Stimulated activated effector memory CD8-positive, alpha-beta T cell treated with anti-CD3 and anti-CD28 coated beads, Interleukin-12 subunit alpha, Interleukin-12 subunit beta, amount 100 ng/mL, for 72 hours (primary cell): ENCODE measurements at regions not wholly inside any gene's neighbourhood (a gene's known extent, or its start where the extent isn't known, plus 50 kb on each side); places are given as distances from the start of the nearest gene placed in this dataset.
"Not testable (repeated sequence)": the region's sequence is repeated elsewhere in the genome, so short reads cannot be mapped to it uniquely, and the experiment has no call there.

Experiments used
- ATAC-seq: fragments of 150-1000 bp; cut with Tn5 transposase; 2 replicates; pipeline ENCODE4 v1.10.0; 2021
- DNase-seq, 2 donors: peaks; one replicate each; pipeline ENCODE4 v3.0.0; 2021 to 2022; ENCODE audit warnings: low spot score in 2 of 2
- H3K27ac Mint-ChIP-seq: one replicate; pipeline ENCODE4 v1.8.0; 2022; ENCODE audit warnings: mild to moderate bottlenecking, mixed read lengths
- H3K36me3 Mint-ChIP-seq: one replicate; pipeline ENCODE4 v1.8.0; 2022; ENCODE audit warnings: mild to moderate bottlenecking, mixed read lengths
- H3K4me1 Mint-ChIP-seq: one replicate; pipeline ENCODE4 v1.8.0; 2022; ENCODE audit warnings: mixed read lengths
- H3K4me3 Mint-ChIP-seq: one replicate; pipeline ENCODE4 v1.8.0; 2022; ENCODE audit warnings: mild to moderate bottlenecking, mixed read lengths
- H3K9me3 Mint-ChIP-seq: one replicate; pipeline ENCODE4 v1.8.0; 2022; ENCODE audit warnings: mixed read lengths

DNA sequence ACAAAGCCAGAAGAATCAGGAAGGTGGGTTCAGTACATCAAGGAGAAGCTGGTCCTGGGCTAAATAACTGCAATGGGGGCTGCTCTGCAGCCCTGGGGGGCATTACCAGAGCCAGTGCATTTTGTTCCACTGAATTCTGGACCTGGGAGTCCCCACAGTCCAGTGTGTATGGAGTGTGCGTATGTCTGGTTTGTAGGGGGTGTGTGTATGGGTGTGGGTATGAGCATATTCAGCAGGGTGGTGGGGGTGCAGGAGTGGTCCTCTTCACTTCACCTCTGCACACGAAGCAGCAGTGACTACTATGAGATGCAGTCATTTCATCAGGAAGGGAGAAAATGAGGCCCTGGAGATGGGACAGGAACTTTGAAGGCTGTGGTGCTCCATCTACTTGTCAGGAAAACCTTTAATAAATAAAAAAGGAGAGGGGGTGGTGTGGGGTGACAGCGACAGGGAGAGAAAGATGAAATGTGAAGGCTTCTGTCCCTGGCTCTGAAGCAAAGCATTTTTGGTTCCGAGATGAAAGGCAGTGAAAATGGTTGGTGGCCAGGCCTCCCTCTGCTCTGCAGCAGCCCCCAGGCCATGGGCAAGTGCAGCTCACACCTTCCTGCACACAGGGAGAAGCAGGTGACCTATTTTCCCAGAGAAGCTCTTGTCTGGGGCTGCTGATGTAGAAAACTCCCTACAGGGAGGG is 121.5 kb upstream of the CACHD1 start:
- Mint-ChIP-seq H3K27ac (no peak overlapping the region), H3K9me3 (no peaks in the 10 kb centered on the region), H3K4me1 (no peaks in the 10 kb centered on the region), H3K36me3 (no peaks in the 10 kb centered on the region), H3K4me3 (no peak overlapping the region)
- ATAC-seq (no peak), DNase-seq (no peak)

DNA sequence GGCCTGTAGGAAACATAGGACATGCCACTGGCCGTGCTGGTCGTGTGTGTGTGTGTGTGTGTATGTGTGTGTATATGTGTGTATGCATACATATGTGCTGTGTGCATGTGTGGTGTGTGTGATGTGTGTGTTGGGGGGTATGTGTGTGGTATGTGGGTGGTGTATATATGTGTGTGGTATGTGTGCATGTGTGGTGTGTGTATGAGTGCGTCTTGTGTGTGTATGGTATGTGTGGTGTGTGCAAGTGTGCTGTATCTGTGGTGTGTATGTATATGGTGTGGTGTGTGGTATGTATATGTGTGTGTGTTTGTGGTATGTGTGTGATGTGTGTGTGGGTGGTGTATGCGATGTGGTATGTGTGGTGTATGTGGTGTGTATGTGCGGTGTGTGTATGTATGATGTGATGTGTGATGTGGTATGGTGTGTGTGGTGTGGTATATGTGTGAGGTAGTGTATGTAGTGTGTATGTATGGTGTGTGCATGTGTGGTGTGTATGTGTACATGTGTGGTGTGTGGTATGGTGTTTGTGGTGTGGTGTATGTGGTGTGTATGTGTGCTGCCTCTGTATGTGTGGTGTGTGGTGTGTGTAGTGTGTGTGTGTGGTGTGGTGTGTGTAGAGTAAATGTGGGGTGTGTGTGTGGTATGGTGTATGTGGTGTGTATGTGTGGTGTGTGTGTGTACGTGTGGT is 120.8 kb upstream of the CACHD1 start:
- no peaks in the 10 kb centered on the region for H3K9me3 Mint-ChIP-seq
- no peak overlapping the region for H3K27ac Mint-ChIP-seq
- no peaks in the 10 kb centered on the region for H3K4me1 Mint-ChIP-seq
- no peaks in the 10 kb centered on the region for H3K36me3 Mint-ChIP-seq
- DNase-seq = no peak
- H3K4me3 Mint-ChIP-seq = no peak overlapping the region
- ATAC-seq = peak; percentile 24

DNA sequence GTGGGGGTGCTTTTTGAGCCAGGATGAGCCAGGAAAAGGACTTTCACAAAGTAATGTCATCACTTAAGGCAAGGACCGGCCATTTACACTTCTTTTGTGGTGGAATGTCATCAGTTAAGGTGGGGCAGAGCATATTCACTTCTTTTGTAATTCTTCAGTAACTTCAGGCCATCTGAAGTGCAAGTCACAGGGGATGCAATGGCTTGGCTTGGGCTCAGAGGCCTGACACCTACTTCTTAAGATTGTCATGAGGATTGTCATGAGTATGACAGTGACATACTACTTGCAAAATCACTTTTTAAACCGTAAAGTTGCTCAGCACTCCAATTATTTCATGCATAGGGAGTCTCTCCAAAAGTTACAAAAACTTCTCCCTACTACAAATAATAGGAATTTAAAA is 114.4 kb upstream of the CACHD1 start:
- not testable (repeated sequence) for H3K4me3 Mint-ChIP-seq, ATAC-seq, H3K9me3 Mint-ChIP-seq, H3K27ac Mint-ChIP-seq, DNase-seq, H3K36me3 Mint-ChIP-seq, H3K4me1 Mint-ChIP-seq

DNA sequence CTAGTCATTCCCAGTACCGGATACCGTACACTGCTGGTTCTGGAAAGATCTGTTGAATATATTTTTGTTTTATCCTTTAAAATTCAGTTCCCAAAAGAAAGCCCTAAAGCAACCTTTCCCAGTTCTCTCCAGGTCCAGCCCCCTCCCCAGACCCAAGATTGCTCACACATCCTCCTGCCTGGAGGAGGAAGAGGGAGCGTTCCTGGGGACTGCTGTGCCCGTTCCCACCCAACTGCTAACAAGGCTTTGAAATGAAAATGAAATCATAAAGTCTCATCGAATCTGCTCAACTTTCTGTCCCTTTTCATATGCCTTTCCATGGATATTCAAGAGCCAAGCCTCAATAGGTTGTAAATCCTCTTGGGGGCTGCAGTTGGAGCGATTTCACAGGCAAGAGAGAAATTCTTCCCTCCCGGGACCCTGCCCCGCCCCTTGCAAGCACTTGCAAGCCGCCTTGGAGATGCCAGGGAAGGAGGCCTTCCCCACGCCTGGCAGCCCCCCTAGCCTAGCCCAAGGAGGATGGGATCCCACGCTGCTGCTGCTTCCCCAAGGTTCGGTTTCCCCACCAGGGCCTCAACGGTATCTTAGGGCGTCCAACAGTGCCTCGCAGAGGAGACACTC is 113.2 kb upstream of the CACHD1 start:
- DNase-seq (no peak), ATAC-seq (no peak)
- Mint-ChIP-seq H3K4me1 (no peaks in the 10 kb centered on the region), H3K36me3 (no peaks in the 10 kb centered on the region), H3K4me3 (no peak overlapping the region), H3K9me3 (no peaks in the 10 kb centered on the region), H3K27ac (no peak overlapping the region)

DNA sequence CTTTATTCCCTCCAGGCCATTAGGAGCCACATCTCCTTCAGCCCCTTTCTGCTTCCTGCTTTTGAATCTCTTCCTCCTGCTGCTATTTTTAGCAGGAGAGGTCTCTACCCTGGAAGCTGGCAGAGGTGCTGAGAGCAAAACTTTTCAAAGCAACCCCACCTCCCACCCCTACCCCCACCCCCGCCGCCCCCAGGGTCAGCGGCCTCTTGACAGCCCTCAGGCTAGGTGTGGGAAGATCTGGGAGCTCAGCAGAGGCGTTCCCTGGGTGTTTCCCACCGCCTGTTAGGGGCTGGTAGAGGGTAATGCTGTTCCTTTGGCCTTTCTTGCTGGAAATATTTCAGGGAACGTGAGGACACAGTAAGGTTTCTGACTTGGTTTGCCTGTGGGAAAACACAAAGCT is 112.5 kb upstream of the CACHD1 start:
- H3K36me3 Mint-ChIP-seq = no peaks in the 10 kb centered on the region
- H3K4me1 Mint-ChIP-seq = no peaks in the 10 kb centered on the region
- no peak overlapping the region for H3K27ac Mint-ChIP-seq
- H3K4me3 Mint-ChIP-seq = no peak overlapping the region
- DNase-seq = no peak
- no peak for ATAC-seq
- no peaks in the 10 kb centered on the region for H3K9me3 Mint-ChIP-seq

DNA sequence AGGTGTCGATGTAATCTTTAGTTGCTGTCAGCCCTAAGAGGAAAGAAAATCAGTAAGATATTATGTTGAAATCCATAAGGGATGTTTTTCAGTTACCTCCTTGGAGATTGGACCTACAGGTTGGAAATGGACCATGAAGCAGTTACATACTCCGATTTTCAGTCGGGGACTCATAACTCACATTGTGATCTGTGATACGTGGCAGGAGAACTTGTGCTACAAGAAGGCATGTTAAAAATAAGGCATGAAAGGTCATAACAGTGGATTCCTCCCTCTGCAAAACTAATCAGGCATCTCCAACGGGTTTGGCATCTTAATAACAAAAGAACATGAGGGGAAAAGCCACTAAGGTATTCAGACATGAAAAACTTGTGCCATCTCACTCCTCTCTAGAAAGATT is 111.2 kb upstream of the CACHD1 start:
- Mint-ChIP-seq H3K4me1 (no peaks in the 10 kb centered on the region), H3K9me3 (no peaks in the 10 kb centered on the region), H3K36me3 (no peaks in the 10 kb centered on the region), H3K4me3 (no peak overlapping the region), H3K27ac (no peak overlapping the region)
- DNase-seq = no peak
- no peak for ATAC-seq

DNA sequence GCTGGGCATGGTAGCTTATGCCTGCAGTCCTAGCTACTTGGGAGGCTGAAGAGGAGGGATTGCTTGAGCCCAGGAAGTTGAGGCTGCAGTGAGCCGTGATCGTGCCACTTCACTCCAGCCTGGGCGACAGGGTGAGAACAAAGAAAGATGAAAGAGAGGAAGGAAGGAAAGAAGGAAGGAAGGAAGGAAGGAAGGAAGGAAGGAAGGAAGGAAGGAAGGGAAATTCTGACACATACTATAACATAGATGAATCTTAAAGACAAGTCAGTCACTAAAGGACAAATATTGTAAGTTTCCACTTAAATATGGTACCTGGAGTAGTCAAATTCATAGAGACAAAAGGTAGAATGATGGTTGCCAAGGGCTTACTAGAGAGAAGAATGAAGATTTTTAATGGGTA is 108.0 kb upstream of the CACHD1 start:
- no peak for ATAC-seq
- H3K36me3 Mint-ChIP-seq = no peaks in the 10 kb centered on the region

DNA sequence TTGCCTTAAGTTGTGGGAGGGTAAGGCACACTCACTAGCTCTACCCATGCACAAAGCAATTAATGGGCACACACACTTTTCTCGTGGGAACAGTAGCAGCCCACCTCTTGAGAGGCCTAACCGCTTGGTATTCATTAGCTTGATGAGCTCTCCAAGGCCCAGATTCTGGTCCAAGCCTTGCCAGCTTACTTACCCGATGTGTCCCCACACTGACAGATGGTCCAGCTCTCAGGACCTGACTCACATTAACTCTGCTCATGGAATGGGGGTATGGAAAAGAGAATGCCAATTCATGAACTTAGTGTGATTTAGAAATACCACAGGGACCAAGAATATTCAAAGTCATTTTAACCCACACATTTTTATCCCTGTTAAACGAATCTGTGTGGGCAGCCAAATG is 106.8 kb upstream of the CACHD1 start:
- Mint-ChIP-seq H3K4me1 (no peaks in the 10 kb centered on the region), H3K4me3 (no peak overlapping the region), H3K36me3 (no peaks in the 10 kb centered on the region), H3K9me3 (no peaks in the 10 kb centered on the region), H3K27ac (no peak overlapping the region)
- ATAC-seq (no peak), DNase-seq (no peak)

More for the DNA sequence above, 108.0 kb upstream of the CACHD1 start:
- Mint-ChIP-seq H3K27ac (no peak overlapping the region), H3K4me1 (no peaks in the 10 kb centered on the region), H3K4me3 (no peak overlapping the region), H3K9me3 (no peaks in the 10 kb centered on the region)
- DNase-seq = no peak

DNA sequence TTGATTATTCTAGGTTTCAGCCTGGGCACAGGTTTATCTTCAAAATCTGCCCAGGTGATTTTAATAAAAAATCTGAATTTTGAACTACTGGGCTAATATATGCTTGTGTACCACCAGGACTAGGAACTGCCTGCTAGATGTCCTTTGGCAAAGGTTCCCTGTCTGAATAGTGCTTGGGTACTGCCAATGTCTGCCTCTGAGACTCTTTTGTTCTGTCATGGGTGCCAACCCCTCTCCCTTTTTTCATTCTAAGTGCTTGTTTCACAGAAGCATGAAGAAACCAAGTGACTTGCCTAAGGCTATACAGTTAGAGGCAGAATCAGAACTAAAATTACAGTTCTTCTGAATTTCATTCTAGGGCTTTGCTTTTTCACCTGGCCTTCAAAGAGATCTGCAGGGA is 106.3 kb upstream of the CACHD1 start:
- H3K27ac Mint-ChIP-seq = no peak overlapping the region
- no peaks in the 10 kb centered on the region for H3K9me3 Mint-ChIP-seq
- H3K4me1 Mint-ChIP-seq = no peaks in the 10 kb centered on the region
- H3K36me3 Mint-ChIP-seq = no peaks in the 10 kb centered on the region
- ATAC-seq = no peak
- no peak for DNase-seq
- H3K4me3 Mint-ChIP-seq = no peak overlapping the region

DNA sequence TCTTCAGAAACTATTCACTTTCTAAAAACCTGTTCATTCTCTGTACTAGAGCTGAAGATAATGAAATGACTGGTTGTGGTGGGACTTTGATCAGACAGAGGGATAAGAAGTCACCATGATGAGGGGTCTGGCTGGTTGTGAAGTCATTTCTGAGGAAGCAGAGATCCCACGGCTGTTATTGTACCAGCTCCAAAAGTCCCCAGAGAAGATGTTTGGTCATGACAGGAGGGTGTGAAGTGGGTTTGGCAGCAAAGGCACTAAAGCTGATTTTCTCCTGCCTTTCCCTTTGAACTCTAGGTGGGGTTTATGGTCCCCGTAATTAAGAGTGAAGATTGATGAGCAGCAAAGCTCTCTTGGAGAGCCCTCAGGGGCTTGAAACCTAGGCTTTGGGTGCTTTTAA is 103.1 kb upstream of the CACHD1 start:
- DNase-seq (no peak), ATAC-seq (no peak)
- no peak overlapping the region for H3K27ac Mint-ChIP-seq
- no peaks in the 10 kb centered on the region for H3K4me1 Mint-ChIP-seq
- H3K4me3 Mint-ChIP-seq = no peak overlapping the region
- no peaks in the 10 kb centered on the region for H3K9me3 Mint-ChIP-seq
- H3K36me3 Mint-ChIP-seq = no peaks in the 10 kb centered on the region

DNA sequence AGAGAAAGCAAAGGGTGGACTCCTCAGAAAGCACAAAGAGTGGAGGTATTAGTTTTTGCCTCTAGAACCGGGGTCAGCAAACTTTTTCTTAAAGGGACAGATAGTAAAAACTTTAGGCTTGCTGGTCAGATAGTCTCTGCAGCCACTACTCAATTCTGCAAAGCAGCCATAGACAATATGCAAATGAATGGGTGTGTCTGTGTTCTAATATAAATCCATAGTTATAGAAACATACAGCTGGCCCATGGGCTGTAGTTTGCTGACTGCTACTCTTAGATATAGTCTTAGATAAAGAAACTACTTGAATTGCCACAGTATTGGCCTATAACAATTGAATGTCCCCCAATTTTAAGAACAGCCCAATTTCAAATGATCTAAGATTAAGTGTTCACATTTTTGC is 101.6 kb upstream of the CACHD1 start:
- Mint-ChIP-seq H3K36me3 (no peaks in the 10 kb centered on the region), H3K27ac (no peak overlapping the region), H3K4me1 (no peaks in the 10 kb centered on the region), H3K9me3 (no peaks in the 10 kb centered on the region), H3K4me3 (no peak overlapping the region)
- ATAC-seq = no peak
- no peak for DNase-seq

DNA sequence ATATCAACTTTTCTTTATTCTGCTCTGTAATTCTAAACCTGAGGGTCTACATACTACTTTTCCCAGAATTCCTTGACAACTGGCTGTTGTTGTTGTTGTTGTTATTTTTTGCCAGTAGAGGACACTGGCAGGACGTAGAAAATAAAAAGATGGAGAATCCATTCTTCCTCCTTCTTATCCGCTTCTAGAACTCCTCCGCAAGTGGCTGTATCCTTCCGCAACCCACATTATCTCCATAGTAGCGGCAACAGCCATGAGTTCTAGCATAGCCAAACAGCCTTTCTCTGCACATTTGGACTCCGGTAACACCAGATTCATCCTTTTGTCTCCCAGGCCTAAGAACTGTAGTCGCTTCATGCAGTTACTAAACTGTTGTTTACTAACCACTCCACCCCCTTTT is 91.1 kb upstream of the CACHD1 start:
- Mint-ChIP-seq H3K4me3 (no peak overlapping the region), H3K4me1 (no peaks in the 10 kb centered on the region), H3K9me3 (no peaks in the 10 kb centered on the region), H3K27ac (no peak overlapping the region), H3K36me3 (no peaks in the 10 kb centered on the region)
- no peak for ATAC-seq
- no peak for DNase-seq

DNA sequence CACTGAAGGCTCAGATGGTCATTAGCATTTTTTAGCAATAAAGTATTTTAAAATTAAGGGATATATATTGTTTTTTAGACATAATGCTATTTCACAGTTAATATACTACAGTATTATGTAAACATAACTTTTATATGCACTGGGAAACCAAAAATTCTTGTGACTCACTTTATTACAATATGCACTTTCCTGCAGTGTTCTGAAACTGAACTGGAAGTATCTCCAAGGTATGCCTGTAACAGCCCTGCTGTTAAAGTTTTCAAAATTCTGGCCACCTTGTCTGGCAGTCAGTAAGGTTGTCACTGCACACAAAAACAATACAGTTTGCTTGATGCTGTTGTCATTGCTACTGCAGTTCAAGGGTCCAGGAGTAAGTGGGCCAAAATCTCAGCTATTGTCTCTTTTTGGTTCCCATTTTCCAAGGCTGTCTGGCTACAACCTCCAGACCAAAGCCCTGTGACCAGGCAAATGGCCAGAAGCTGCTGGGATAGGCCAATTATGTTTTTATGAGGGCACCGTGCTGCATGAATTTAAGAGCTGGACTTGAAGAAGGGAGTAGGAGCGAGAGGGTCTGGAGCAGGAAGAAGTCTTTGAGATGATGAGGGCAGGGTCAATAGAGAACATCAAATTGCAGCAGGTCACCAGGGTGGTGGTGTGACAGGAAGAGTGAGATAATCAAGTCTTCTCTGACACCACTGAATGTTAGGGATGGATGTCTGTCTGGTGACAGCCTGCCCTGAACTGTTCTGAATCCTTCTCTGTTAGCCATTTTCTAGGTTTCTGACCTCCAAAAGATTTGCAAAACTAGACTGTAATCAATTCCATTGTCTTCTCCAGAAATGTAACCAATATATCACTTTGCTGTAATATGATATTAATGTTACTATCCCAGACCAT is 82.3 kb upstream of the CACHD1 start:
- DNase-seq = no peak
- no peaks in the 10 kb centered on the region for H3K4me1 Mint-ChIP-seq
- no peaks in the 10 kb centered on the region for H3K36me3 Mint-ChIP-seq
- H3K4me3 Mint-ChIP-seq = no peak overlapping the region
- no peak for ATAC-seq
- no peak overlapping the region for H3K27ac Mint-ChIP-seq
- no peaks in the 10 kb centered on the region for H3K9me3 Mint-ChIP-seq

DNA sequence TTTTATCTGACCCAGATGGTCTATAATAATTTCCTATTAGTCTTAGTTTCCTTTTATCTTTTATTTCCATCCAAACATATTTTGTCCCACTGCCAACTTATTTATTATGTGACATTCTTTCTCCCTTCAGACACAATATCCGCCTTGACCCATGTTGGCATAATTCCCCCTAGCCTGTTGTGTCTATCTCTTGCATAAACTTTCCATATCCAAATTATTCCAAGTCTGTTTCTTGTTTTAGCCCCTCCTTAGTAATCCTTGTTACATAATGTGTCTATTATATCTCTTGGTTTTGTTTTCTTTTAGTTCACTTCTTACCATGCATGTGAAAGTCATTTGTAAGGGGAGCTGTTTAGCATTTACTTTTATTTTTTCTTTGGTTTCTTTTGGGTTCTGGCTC is 81.6 kb upstream of the CACHD1 start:
- H3K36me3 Mint-ChIP-seq = no peaks in the 10 kb centered on the region
- no peak overlapping the region for H3K27ac Mint-ChIP-seq
- H3K4me1 Mint-ChIP-seq = no peaks in the 10 kb centered on the region
- H3K9me3 Mint-ChIP-seq = no peaks in the 10 kb centered on the region
- H3K4me3 Mint-ChIP-seq = no peak overlapping the region
- DNase-seq (no peak), ATAC-seq (no peak)

DNA sequence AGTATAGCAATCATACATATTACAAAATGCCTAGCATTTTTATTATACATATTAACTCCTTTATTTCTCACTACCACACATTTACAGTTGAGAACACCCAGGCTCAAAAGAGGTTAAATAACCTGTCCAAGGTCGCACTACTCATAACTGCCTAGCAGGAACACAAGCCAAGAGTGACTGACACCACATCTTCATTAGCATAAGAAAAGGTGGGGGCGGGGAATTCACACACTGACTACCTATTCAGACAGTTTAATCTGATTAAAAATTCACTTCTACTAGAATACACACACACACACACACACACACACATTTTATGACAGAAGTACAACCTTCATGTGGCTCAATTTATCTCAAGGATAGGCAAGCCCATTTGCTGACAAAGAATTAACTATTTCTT is 77.8 kb upstream of the CACHD1 start:
- H3K9me3 Mint-ChIP-seq = no peaks in the 10 kb centered on the region
- no peak overlapping the region for H3K4me3 Mint-ChIP-seq
- no peak overlapping the region for H3K27ac Mint-ChIP-seq
- no peak for ATAC-seq
- H3K4me1 Mint-ChIP-seq = no peaks in the 10 kb centered on the region
- no peak for DNase-seq
- H3K36me3 Mint-ChIP-seq = no peaks in the 10 kb centered on the region
